Endothelial cell of umbilical vein (primary cell): ENCODE measurements at regions not wholly inside any gene's neighbourhood (a gene's known extent, or its start where the extent isn't known, plus 50 kb on each side); places are given as distances from the start of the nearest gene placed in this dataset.
"Not testable (repeated sequence)": the region's sequence is repeated elsewhere in the genome, so short reads cannot be mapped to it uniquely, and the experiment has no call there.

Source experiments
- EZH2 ChIP-seq: IDR thresholded peaks from 2 replicates; pipeline ENCODE4 v1.6.1; 2012; ENCODE audit warnings: borderline replicate concordance, low read depth, mild to moderate bottlenecking, moderate library complexity, low read length, inconsistent platforms; ENCODE audit not compliant: severe bottlenecking
- FOS ChIP-seq: IDR thresholded peaks from 2 replicates; pipeline ENCODE4 v1.6.1; 2011; ENCODE audit warnings: mild to moderate bottlenecking, low read length, moderate library complexity, borderline replicate concordance; ENCODE audit not compliant: insufficient read depth
- GATA2 ChIP-seq: IDR thresholded peaks from 2 replicates; pipeline ENCODE4 v1.7.0; 2011; ENCODE audit warnings: low read depth, mild to moderate bottlenecking, moderate library complexity, mixed read lengths, low read length; ENCODE audit not compliant: insufficient read length, insufficient read depth
- JUN ChIP-seq: IDR thresholded peaks from 2 replicates; pipeline ENCODE4 v1.6.1; 2011; ENCODE audit warnings: borderline replicate concordance, low read depth; ENCODE audit not compliant: insufficient read length, insufficient read depth
- MYC ChIP-seq: IDR thresholded peaks from one replicate; pipeline ENCODE4 v1.6.1; 2011; ENCODE audit warnings: mild to moderate bottlenecking, low read depth, low read length
- POLR2A ChIP-seq: IDR thresholded peaks from 2 replicates; pipeline ENCODE4 v1.6.1; 2012; ENCODE audit warnings: low read depth, mild to moderate bottlenecking, control low read depth, low read length
- POLR2AphosphoS5 ChIP-seq: IDR thresholded peaks from 2 replicates; pipeline ENCODE4 v1.6.1; 2012; ENCODE audit warnings: low read depth, mild to moderate bottlenecking, control low read depth, low read length, moderate library complexity; ENCODE audit not compliant: insufficient read depth
- TF ChIP-seq, protein P1 (sequence below): IDR thresholded peaks from 2 replicates; pipeline ENCODE4 v1.6.1; 2011; ENCODE audit not compliant: insufficient read depth, insufficient read length
- TF ChIP-seq, protein P2 (sequence below), 2 donors: IDR thresholded peaks; 1 replicate in 1 of 2; 2 replicates in 1 of 2; pipeline ENCODE4 v1.5.1; 2011; ENCODE audit warnings: low read length in 2 of 2, mild to moderate bottlenecking in 2 of 2, moderate library complexity in 2 of 2, control low read depth in 1 of 2, inconsistent platforms in 1 of 2, low read depth in 1 of 2; ENCODE audit not compliant: insufficient read depth in 1 of 2; ENCODE audit errors: extremely low read depth in 1 of 2

DNA sequence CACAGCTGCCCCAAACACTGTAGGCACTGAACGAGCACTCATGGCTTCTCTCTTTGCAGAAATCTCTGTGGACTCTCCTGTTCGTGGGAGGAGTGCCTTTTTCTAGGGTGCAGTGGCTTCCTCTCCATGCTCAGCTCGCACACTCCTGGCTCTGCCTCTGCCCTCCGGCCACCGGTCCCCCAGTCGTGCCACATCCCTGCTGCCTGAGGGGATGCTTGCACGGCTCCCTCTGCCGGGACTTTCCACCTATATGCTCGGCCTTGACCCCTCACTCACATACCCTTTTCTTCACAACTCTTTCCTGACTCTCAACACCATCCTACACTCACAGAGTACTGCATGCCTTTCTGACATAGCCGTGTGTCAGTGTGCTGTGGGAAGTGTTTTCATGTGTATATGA lies 845.6 kb upstream of the TPTE start:
- TF ChIP-seq, protein P1, sequence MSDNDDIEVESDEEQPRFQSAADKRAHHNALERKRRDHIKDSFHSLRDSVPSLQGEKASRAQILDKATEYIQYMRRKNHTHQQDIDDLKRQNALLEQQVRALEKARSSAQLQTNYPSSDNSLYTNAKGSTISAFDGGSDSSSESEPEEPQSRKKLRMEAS: not testable (repeated sequence)
- not testable (repeated sequence) for TF ChIP-seq EZH2, POLR2AphosphoS5, POLR2A, GATA2, JUN, FOS, MYC
- TF ChIP-seq, protein P2, sequence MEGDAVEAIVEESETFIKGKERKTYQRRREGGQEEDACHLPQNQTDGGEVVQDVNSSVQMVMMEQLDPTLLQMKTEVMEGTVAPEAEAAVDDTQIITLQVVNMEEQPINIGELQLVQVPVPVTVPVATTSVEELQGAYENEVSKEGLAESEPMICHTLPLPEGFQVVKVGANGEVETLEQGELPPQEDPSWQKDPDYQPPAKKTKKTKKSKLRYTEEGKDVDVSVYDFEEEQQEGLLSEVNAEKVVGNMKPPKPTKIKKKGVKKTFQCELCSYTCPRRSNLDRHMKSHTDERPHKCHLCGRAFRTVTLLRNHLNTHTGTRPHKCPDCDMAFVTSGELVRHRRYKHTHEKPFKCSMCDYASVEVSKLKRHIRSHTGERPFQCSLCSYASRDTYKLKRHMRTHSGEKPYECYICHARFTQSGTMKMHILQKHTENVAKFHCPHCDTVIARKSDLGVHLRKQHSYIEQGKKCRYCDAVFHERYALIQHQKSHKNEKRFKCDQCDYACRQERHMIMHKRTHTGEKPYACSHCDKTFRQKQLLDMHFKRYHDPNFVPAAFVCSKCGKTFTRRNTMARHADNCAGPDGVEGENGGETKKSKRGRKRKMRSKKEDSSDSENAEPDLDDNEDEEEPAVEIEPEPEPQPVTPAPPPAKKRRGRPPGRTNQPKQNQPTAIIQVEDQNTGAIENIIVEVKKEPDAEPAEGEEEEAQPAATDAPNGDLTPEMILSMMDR (IDR thresholded peaks at IDR 0.05; ENCODE audit: extremely low read depth in 1 of 2, insufficient read depth in 1 of 2, low read depth in 1 of 2, low read length in 2 of 2): not testable (repeated sequence)
